HG03159 (cell line): ENCODE measurements at regions not wholly inside any gene's neighbourhood (a gene's known extent, or its start where the extent isn't known, plus 50 kb on each side); places are given as distances from the start of the nearest gene placed in this dataset.

Experiments used
- ATAC-seq: cut with Tn5 transposase; IDR thresholded peaks from one replicate; pipeline ENCODE4 v1.9.1; 2021; ENCODE audit warnings: mild to moderate bottlenecking, moderate library complexity; ENCODE audit not compliant: unreplicated experiment

- ATAC-seq: no peak
Observed at GRCh38 chr6:144335311-144335861, 50.3 kb downstream of the UTRN start.

GRCh38 chr6:144335914-144336313, 50.8 kb downstream of the UTRN start:
- peak; percentile 64 for ATAC-seq

GRCh38 chr6:144336900-144337299, 51.8 kb downstream of the UTRN start:
- ATAC-seq: no peak

- ATAC-seq: no peak
Observed at GRCh38 chr6:144338474-144338873, 53.3 kb downstream of the UTRN start.

GRCh38 chr6:144338951-144339700, 54.0 kb downstream of the UTRN start:
- ATAC-seq: no peak

GRCh38 chr6:144339859-144340452, 54.8 kb downstream of the UTRN start:
- no peak for ATAC-seq

- ATAC-seq: no peak
Observed at GRCh38 chr6:144340541-144341371, 55.6 kb downstream of the UTRN start.

GRCh38 chr6:144341831-144342527, 56.8 kb downstream of the UTRN start:
- ATAC-seq: peak; percentile 55

GRCh38 chr6:144343701-144344428, 58.7 kb downstream of the UTRN start:
- peak; percentile 36 for ATAC-seq

- ATAC-seq: peak; percentile 40
Observed at GRCh38 chr6:144344646-144345045, 59.5 kb downstream of the UTRN start.

GRCh38 chr6:144345451-144345850, 60.3 kb downstream of the UTRN start:
- no peak for ATAC-seq

GRCh38 chr6:144346719-144347447, 61.7 kb downstream of the UTRN start:
- ATAC-seq: no peak

GRCh38 chr6:144347448-144347759, 62.3 kb downstream of the UTRN start:
- no peak for ATAC-seq

- ATAC-seq: no peak
Observed at GRCh38 chr6:144347933-144348332, 62.8 kb downstream of the UTRN start.

GRCh38 chr6:144349690-144350527, 64.8 kb downstream of the UTRN start:
- ATAC-seq: peak; percentile 45

- ATAC-seq: no peak
Observed at GRCh38 chr6:144350528-144350880, 65.4 kb downstream of the UTRN start.

- ATAC-seq: no peak
Observed at GRCh38 chr6:144351379-144352127, 66.4 kb downstream of the UTRN start.

- no peak for ATAC-seq
Observed at GRCh38 chr6:144352331-144352730, 67.2 kb downstream of the UTRN start.
